Pancreas (tissue), 10 donors: ENCODE measurements at regions not wholly inside any gene's neighbourhood (a gene's known extent, or its start where the extent isn't known, plus 50 kb on each side); places are given as distances from the start of the nearest gene placed in this dataset.
"Not testable (repeated sequence)": the region's sequence is repeated elsewhere in the genome, so short reads cannot be mapped to it uniquely, and the experiment has no call there.

ENCODE experiments used
- ATAC-seq, 4 donors: fragments of 200-7000 bp; cut with Tn5 transposase; one replicate each; pipeline versions ENCODE4 v1.8.0 to v1.9.1; 2020; ENCODE audit warnings: mild to moderate bottlenecking in 4 of 4, moderate library complexity in 4 of 4
- DNase-seq, 6 donors: peaks; one replicate each; pipeline ENCODE4 v3.0.0-alpha.2; 2020
- FAIRE-seq: peaks from 2 replicates; lab custom pipeline; 2012; peaks lifted over from hg19 to GRCh38; lab: Jason Lieb, UNC
- H3K27ac ChIP-seq, 4 donors: fragments of 200-600 bp; sonication (generic); 1 replicate in 3 of 4; 2 replicates in 1 of 4; pipeline versions ENCODE4 v1.5.0 to v1.8.0; 2020
- H3K27me3 ChIP-seq, 4 donors: fragments of 200-600 bp; one replicate each; pipeline ENCODE4 v1.8.0; 2021
- H3K36me3 ChIP-seq, 3 donors: fragments of 200-600 bp; sonication (generic) in 1 of 3; one replicate each; pipeline versions ENCODE4 v1.5.0 to v1.8.0; 2020 to 2021
- H3K4me1 ChIP-seq, 3 donors: fragments of 200-600 bp; one replicate each; pipeline ENCODE4 v1.8.0; 2021
- H3K4me3 ChIP-seq, 4 donors: fragments of 200-600 bp; sonication (generic) in 2 of 4; one replicate each; pipeline versions ENCODE4 v1.5.0 to v1.8.0; 2020 to 2021
- H3K9me3 ChIP-seq, 4 donors: fragments of 200-600 bp; one replicate each; pipeline ENCODE4 v1.8.0; 2021
- whole genome bisulfite sequencing, 2 donors: extraction: QIAGEN DNeasy Blood & Tissue Kit; methylation state at CpG; one replicate each; pipeline ENCODE4 v1.1.7; 2013; 5-methylcytosine and 5-hydroxymethylcytosine counted together
- intact Hi-C, 3 donors: fragments of 100-400 bp; cut with DNase I; formaldehyde crosslinking; loops; one replicate each; pipeline versions ENCODE4 v1.11.1 to v1.14.2; 2022
- TF ChIP-seq, protein P1 (sequence below), 4 donors: fragments of 200-600 bp; sonication (generic) in 3 of 4; IDR thresholded peaks; one replicate each; pipeline versions ENCODE4 v1.5.0 to v1.8.0; 2021; ENCODE audit warnings: antibody characterized with exemption in 4 of 4
- donor health status: healthy with polysubstance abuse.
- donor health status: DM: no; HTN: no; CAD: no; lungs with moderate emphysema.
- donor health status: DM: no; HTN: no; CAD: no.
- donor health status: control.
- donor health status: control.
- donor health status: Bipolar disorder and iron deficiency.
- donor health status: DM: yes; HTN: yes; CAD: no.
- donor health status: DM: no; HTN: no; CAD: no.
- donor health status: DM: no; HTN: no; CAD: no.
- donor health status: DM: yes; HTN: yes; CAD: no.

DNA sequence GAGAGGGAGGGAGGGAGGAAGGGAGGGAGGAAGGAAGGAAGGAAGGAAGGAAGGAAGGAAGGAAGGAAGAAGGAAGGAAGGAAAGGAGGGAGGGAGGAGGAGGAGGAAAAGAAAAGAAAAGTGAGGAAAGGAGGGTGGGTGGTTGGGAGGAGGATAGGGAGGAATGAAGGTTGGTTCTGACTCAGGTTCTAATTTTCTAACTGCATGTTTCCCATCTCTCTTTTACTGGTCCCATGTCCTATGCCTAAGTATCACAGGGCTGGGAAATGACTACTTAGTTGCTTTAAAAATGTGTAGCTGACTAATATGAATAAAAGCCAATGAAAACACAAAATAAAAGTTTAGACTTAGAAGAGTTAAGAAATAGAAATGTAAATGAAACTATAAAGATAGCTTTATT, 890.9 kb upstream of the POT1 start:
- no peak overlapping the region for H3K27ac ChIP-seq
- no peak overlapping the region for H3K4me3 ChIP-seq
- FAIRE-seq (no peak), ATAC-seq (no peak), DNase-seq (no peak)
- no peaks in the 10 kb centered on the region for H3K4me1 ChIP-seq
- no peaks in the 10 kb centered on the region for H3K36me3 ChIP-seq
- H3K9me3 ChIP-seq: no peaks in the 10 kb centered on the region
- intact Hi-C loops: no loop called here
- no peaks in the 10 kb centered on the region for H3K27me3 ChIP-seq
- TF ChIP-seq, protein P1, sequence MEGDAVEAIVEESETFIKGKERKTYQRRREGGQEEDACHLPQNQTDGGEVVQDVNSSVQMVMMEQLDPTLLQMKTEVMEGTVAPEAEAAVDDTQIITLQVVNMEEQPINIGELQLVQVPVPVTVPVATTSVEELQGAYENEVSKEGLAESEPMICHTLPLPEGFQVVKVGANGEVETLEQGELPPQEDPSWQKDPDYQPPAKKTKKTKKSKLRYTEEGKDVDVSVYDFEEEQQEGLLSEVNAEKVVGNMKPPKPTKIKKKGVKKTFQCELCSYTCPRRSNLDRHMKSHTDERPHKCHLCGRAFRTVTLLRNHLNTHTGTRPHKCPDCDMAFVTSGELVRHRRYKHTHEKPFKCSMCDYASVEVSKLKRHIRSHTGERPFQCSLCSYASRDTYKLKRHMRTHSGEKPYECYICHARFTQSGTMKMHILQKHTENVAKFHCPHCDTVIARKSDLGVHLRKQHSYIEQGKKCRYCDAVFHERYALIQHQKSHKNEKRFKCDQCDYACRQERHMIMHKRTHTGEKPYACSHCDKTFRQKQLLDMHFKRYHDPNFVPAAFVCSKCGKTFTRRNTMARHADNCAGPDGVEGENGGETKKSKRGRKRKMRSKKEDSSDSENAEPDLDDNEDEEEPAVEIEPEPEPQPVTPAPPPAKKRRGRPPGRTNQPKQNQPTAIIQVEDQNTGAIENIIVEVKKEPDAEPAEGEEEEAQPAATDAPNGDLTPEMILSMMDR (IDR thresholded peaks at IDR 0.05): no peak

- no peak for ATAC-seq
- Histone ChIP-seq H3K4me1 (no peaks in the 10 kb centered on the region), H3K4me3 (no peak overlapping the region), H3K9me3 (no peaks in the 10 kb centered on the region), H3K27me3 (no peaks in the 10 kb centered on the region), H3K27ac (no peak overlapping the region), H3K36me3 (no peaks in the 10 kb centered on the region)
- no peak for DNase-seq
- TF ChIP-seq, protein P1 (IDR thresholded peaks at IDR 0.05): no peak
- intact Hi-C loops: no loop called here
- WGBS, 2 donors: 27 to 42% methylated on average over 2 of the region's 2 CpGs
- no peak for FAIRE-seq
These were observed 884.5 kb upstream of the POT1 start for GRCh38 chr7:125814100-125814499.

DNA sequence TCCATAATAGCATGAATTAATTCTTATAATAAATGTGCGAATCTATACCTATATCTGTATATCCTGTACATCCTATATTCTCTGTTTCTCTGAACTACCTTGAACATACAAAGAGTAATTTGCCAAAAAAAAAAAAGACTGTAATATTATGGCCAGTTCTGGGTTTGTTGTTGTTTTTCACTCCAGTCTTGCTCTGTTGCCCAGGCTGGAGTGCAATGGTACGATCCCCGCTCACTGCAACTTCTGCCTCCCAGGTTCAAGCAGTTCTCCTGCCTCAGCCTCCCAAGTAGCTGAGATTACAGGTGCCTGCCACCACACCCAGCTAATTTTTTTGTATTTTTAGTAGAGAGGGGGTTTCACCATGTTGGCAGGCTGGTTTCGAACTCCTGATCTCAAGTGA, 876.9 kb upstream of the POT1 start:
- FAIRE-seq, ATAC-seq: not testable (repeated sequence)
- WGBS, 2 donors: 82 to 88% methylated on average over 4 of the region's 4 CpGs

GRCh38 chr7:125804273-125804672, 874.6 kb upstream of the POT1 start:
- Histone ChIP-seq H3K4me1 (no peaks in the 10 kb centered on the region), H3K27me3 (no peaks in the 10 kb centered on the region), H3K27ac (no peak overlapping the region), H3K36me3 (no peaks in the 10 kb centered on the region), H3K4me3 (no peak overlapping the region), H3K9me3 (no peaks in the 10 kb centered on the region)
- FAIRE-seq (no peak), ATAC-seq (no peak), DNase-seq (no peak)
- TF ChIP-seq, protein P1 (IDR thresholded peaks at IDR 0.05): no peak
- intact Hi-C loops: no loop called here

More for the DNA sequence above, 876.9 kb upstream of the POT1 start:
- H3K4me1 ChIP-seq, H3K4me3 ChIP-seq, intact Hi-C loops, H3K36me3 ChIP-seq, H3K9me3 ChIP-seq, DNase-seq, H3K27me3 ChIP-seq, H3K27ac ChIP-seq: not testable (repeated sequence)

DNA sequence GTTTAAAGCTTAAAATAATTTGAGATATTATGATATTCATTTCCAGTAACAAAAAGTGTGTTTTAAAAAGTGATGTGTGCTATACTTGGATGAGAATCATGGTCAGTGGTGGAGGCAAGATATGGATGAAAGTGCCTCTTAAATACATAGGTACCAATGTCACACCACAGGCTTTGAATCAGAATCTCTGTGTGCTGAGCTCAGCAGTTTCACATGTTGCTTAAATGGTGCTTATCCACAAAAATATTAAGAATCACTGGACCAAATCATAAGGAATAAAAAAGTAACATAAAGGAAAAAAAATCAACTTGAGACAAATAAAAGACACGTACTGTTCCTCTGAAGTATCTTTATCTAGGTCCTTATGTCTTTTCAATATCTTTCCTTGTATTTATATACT, 850.5 kb upstream of the POT1 start:
- Histone ChIP-seq H3K27ac (no peak overlapping the region), H3K4me3 (no peak overlapping the region), H3K27me3 (no peaks in the 10 kb centered on the region), H3K9me3 (no peaks in the 10 kb centered on the region), H3K4me1 (no peaks in the 10 kb centered on the region), H3K36me3 (no peaks in the 10 kb centered on the region)
- FAIRE-seq: no peak
- ATAC-seq: no peak
- intact Hi-C loops: no loop called here
- 34 to 38% methylated on average over 1 of the region's 1 CpG for WGBS, 2 donors
- TF ChIP-seq, protein P1 (IDR thresholded peaks at IDR 0.05): no peak
- no peak for DNase-seq

DNA sequence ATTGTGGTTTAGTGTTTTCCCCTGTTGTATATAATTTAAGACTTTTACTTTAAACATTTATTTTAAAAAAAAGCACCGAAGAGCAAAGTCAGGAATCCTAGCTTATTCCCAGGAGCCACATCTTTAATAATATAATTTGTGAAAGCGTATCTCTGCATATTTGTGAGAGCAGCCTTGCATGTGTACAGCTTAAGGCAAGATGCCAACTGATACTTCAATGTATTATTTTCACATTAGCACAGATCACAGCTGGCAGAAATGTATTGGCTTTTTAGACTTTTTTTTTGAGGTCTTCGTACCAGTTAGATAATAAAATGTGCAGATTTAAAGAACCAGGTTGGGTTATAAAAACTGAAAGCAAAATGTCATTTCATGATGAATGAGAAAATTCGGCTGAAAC, 845.7 kb upstream of the POT1 start:
- H3K4me1 ChIP-seq: no peaks in the 10 kb centered on the region
- no peaks in the 10 kb centered on the region for H3K9me3 ChIP-seq
- no peak for DNase-seq
- TF ChIP-seq, protein P1 (IDR thresholded peaks at IDR 0.05): no peak
- no peaks in the 10 kb centered on the region for H3K36me3 ChIP-seq
- no peak overlapping the region for H3K4me3 ChIP-seq
- no peak overlapping the region for H3K27ac ChIP-seq
- WGBS, 2 donors: 37 to 38% methylated on average over 4 of the region's 4 CpGs
- FAIRE-seq: no peak
- intact Hi-C loops: no loop called here
- no peaks in the 10 kb centered on the region for H3K27me3 ChIP-seq
- no peak for ATAC-seq
